ENCODE measurements at regions not wholly inside any gene's neighbourhood (a gene's known extent, or its start where the extent isn't known, plus 50 kb on each side); places are given as distances from the start of the nearest gene placed in this dataset.

GRCh38 chr20:51306081-51306480 lies 236.4 kb downstream of the NFATC2 start:
- POLR2A ChIA-PET, result interaction anchor here (1.4 kb wide), 2 partner anchors 150 to 318 kb away, joined by 4 to 6 read pairs; no protein-coding TSS in a partner anchor
- no peaks in the 10 kb centered on the region for H3K79me2 ChIP-seq (ENCODE audit: insufficient read depth)
- TF ChIP-seq YY1 (IDR thresholded peaks at IDR 0.05; ENCODE audit: low read depth) (no peak), MXI1 (IDR thresholded peaks at IDR 0.05; ENCODE audit: low read depth, low read length) (no peak), CHD2 (IDR thresholded peaks at IDR 0.05; ENCODE audit: low read length, partially characterized antibody) (no peak), JUND (IDR thresholded peaks at IDR 0.05) (no peak), TCF12 (IDR thresholded peaks at IDR 0.05) (no peak), ELF1 (IDR thresholded peaks at IDR 0.05) (no peak), TAF1 (IDR thresholded peaks at IDR 0.05; ENCODE audit: borderline replicate concordance, low read depth, low read length) (no peak), ZBTB33 (IDR thresholded peaks at IDR 0.05; ENCODE audit: borderline replicate concordance, low read depth) (no peak), RXRA (IDR thresholded peaks at IDR 0.05; ENCODE audit: borderline replicate concordance, low read depth) (no peak), GATA2 (CRISPR knock-in tag; IDR thresholded peaks at IDR 0.05) (no peak), NRF1 (IDR thresholded peaks at IDR 0.05; ENCODE audit: low read depth, low read length) (no peak)
- TF ChIP-seq, protein P1, sequence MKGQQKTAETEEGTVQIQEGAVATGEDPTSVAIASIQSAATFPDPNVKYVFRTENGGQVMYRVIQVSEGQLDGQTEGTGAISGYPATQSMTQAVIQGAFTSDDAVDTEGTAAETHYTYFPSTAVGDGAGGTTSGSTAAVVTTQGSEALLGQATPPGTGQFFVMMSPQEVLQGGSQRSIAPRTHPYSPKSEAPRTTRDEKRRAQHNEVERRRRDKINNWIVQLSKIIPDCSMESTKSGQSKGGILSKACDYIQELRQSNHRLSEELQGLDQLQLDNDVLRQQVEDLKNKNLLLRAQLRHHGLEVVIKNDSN (IDR thresholded peaks at IDR 0.05; ENCODE audit: borderline replicate concordance, low read depth), result no peak
- TF ChIP-seq, protein P2, sequence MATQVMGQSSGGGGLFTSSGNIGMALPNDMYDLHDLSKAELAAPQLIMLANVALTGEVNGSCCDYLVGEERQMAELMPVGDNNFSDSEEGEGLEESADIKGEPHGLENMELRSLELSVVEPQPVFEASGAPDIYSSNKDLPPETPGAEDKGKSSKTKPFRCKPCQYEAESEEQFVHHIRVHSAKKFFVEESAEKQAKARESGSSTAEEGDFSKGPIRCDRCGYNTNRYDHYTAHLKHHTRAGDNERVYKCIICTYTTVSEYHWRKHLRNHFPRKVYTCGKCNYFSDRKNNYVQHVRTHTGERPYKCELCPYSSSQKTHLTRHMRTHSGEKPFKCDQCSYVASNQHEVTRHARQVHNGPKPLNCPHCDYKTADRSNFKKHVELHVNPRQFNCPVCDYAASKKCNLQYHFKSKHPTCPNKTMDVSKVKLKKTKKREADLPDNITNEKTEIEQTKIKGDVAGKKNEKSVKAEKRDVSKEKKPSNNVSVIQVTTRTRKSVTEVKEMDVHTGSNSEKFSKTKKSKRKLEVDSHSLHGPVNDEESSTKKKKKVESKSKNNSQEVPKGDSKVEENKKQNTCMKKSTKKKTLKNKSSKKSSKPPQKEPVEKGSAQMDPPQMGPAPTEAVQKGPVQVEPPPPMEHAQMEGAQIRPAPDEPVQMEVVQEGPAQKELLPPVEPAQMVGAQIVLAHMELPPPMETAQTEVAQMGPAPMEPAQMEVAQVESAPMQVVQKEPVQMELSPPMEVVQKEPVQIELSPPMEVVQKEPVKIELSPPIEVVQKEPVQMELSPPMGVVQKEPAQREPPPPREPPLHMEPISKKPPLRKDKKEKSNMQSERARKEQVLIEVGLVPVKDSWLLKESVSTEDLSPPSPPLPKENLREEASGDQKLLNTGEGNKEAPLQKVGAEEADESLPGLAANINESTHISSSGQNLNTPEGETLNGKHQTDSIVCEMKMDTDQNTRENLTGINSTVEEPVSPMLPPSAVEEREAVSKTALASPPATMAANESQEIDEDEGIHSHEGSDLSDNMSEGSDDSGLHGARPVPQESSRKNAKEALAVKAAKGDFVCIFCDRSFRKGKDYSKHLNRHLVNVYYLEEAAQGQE (IDR thresholded peaks at IDR 0.05; ENCODE audit: low read depth, low read length), result no peak
- TF ChIP-seq, protein P3, sequence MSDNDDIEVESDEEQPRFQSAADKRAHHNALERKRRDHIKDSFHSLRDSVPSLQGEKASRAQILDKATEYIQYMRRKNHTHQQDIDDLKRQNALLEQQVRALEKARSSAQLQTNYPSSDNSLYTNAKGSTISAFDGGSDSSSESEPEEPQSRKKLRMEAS (IDR thresholded peaks at IDR 0.05; ENCODE audit: low read depth), result no peak
- TF ChIP-seq, protein P4, sequence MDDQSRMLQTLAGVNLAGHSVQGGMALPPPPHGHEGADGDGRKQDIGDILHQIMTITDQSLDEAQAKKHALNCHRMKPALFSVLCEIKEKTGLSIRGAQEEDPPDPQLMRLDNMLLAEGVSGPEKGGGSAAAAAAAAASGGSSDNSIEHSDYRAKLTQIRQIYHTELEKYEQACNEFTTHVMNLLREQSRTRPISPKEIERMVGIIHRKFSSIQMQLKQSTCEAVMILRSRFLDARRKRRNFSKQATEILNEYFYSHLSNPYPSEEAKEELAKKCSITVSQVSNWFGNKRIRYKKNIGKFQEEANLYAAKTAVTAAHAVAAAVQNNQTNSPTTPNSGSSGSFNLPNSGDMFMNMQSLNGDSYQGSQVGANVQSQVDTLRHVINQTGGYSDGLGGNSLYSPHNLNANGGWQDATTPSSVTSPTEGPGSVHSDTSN (IDR thresholded peaks at IDR 0.05), result no peak
- TF ChIP-seq, protein P5, sequence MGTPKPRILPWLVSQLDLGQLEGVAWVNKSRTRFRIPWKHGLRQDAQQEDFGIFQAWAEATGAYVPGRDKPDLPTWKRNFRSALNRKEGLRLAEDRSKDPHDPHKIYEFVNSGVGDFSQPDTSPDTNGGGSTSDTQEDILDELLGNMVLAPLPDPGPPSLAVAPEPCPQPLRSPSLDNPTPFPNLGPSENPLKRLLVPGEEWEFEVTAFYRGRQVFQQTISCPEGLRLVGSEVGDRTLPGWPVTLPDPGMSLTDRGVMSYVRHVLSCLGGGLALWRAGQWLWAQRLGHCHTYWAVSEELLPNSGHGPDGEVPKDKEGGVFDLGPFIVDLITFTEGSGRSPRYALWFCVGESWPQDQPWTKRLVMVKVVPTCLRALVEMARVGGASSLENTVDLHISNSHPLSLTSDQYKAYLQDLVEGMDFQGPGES (IDR thresholded peaks at IDR 0.05; ENCODE audit: low read depth, low read length), result no peak

More at GRCh38 chr20:51306081-51306480, 236.4 kb downstream of the NFATC2 start:
- no peaks in the 10 kb centered on the region for H4K20me1 ChIP-seq (ENCODE audit: insufficient read depth)
- H3K9me2 ChIP-seq, result no peaks in the 10 kb centered on the region
- no peak overlapping the region for H3K9ac ChIP-seq
- CTCF ChIA-PET, result interaction anchor here (0.6 to 10.0 kb wide), 46 partner anchors 10 to 823 kb away, joined by 3 to 452 read pairs (median 5); partner anchors contain the start of gene KCNG1
- no peak for DNase-seq
- H3K36me3 ChIP-seq (replicated peaks in 1 of 2; ENCODE audit: control insufficient read depth in 1 of 2, insufficient read depth in 2 of 2, low read length in 1 of 2), result no peaks in the 10 kb centered on the region
- H3K9me3 ChIP-seq, result peaks cover 6% of the 10 kb centered on the region; the same call in 1 of the 2 replicates
- H3K27ac ChIP-seq (ENCODE audit: low read depth in 2 of 2, low read length in 1 of 2), result no peak overlapping the region
- no peak overlapping the region for H3K4me2 ChIP-seq
- WGBS (ENCODE audit: low lambda C conversion rate), result 84% methylated on average over 7 of the region's 8 CpGs
- H3F3A ChIP-seq (replicated peaks; ENCODE audit: insufficient read depth), result no peaks in the 10 kb centered on the region
- H3K27me3 ChIP-seq (ENCODE audit: insufficient read depth), result no peaks in the 10 kb centered on the region
- no peak overlapping the region for H2AFZ ChIP-seq (ENCODE audit: low read depth)
- peaks cover 0 to 13% of the 10 kb centered on the region in 2 experiments; a peak in 1 of 4 replicates for H3K4me1 ChIP-seq (ENCODE audit: control insufficient read depth in 1 of 2, insufficient read depth in 2 of 2, low read depth in 1 of 2, low read length in 1 of 2)
- H3K4me3 ChIP-seq (ENCODE audit: low read depth in 2 of 2, low read length in 1 of 2), result no peak overlapping the region

Measured in SK-N-SH (cell line).